HG03039 (cell line): ENCODE measurements at regions not wholly inside any gene's neighbourhood (a gene's known extent, or its start where the extent isn't known, plus 50 kb on each side); places are given as distances from the start of the nearest gene placed in this dataset.
"Not testable (repeated sequence)": the region's sequence is repeated elsewhere in the genome, so short reads cannot be mapped to it uniquely, and the experiment has no call there.

Source experiments
- ATAC-seq: cut with Tn5 transposase; IDR thresholded peaks from one replicate; pipeline ENCODE4 v1.9.1; 2021; ENCODE audit warnings: mild to moderate bottlenecking, moderate library complexity; ENCODE audit not compliant: unreplicated experiment

DNA sequence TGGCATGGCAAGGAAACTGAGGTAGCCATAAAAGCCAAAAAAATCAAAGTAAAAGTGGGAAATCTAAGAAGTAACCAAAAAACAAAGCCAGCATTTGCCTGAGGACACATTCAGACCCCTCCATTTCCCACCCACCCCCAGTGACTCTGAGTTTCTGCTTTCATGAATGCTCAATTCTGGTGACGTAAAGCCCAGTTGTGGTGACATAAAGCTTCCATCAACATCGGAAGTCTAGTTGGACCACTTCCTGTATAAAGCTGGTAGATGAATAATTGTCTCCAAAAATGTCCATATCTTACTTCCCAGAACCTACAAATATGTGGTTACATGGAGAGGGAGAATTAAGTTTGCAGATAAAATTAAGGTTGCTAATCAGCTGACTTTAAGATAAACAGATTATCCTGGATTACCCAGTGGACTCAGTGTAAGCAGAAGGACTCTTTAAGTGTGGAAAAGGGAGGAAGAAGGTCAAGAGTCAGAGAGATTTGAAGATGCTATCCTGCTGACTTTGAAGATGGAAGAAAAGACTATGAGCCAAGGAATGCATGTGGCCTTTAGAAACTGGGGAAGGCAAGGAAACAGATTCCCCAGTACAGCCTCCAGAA lies 62.0 kb upstream of the ST3GAL6 start:
- no peak for ATAC-seq

DNA sequence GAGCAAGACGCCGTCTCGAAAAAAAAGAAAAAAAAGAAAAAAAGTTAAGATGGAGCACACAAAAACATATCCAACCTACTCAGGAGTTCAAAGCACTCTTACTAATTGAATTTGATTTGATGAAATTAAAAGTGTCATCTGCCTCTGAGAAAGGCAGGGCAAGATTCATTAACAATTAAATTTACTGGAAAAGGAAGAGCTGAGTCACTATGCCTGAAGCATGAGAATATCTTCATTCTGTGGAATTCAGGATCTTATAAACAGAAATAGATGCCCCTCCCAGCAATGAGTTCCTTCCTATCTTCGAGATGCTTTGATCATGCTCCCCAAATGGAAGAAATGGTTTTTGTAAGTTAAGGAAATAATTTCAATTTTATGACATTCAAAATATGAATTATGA lies 61.0 kb upstream of the ST3GAL6 start:
- no peak for ATAC-seq

DNA sequence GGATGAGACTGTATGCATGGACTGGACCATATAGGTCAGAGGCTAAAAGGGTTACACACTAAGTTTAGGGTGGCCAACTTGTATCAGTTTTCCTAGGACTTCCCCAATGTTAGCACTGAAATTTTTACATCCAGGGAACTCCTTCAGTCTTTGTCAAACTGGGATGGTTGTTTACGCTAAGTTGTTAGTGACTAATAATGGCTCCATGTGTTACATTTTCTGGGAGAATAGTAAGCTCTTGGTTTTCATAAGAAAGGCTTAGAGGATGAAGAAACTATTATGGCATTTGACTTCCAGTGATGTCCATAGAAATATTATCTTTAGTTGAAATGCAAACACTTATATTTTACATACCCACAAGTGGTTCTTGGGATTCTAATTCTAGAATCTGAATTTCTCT lies 57.9 kb upstream of the ST3GAL6 start:
- no peak for ATAC-seq

DNA sequence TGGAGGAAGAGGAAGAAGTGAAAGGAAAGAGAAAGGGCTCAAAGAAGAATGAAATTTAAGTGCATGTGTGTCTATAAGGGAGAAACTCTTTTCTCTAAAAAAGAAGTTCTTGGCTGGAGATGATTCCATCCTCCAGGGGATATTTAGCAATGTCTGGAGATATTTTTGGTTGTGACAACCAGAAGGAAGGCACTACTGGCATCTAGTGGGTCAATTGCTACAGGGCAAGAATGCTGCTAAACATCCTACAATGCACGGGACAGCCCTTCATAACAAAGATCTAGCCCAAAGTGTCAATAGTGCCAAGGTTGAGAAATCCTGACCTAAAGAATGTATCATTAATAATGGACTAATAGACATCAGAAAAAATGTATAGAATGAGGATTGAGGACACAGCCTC lies 57.4 kb upstream of the ST3GAL6 start:
- no peak for ATAC-seq

DNA sequence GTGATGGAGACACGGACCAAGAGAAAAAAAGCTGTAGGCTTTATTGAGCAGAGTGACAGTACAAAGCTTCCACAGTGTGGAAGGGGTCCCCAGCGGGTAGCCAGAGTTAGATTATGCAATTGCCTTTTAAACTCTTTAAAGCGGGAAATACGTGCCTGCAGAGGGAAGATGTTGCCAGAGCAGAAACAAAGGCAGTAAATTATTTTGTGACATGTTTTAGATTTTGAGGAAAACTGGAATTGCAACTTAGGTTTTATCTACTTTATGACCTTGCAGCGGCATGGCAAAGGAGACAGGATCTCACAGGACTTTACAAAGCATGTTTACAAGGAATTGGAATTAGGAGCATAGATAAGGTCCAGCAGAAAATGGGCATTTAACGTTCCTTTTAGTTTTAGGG lies 54.5 kb upstream of the ST3GAL6 start:
- ATAC-seq: not testable (repeated sequence)

DNA sequence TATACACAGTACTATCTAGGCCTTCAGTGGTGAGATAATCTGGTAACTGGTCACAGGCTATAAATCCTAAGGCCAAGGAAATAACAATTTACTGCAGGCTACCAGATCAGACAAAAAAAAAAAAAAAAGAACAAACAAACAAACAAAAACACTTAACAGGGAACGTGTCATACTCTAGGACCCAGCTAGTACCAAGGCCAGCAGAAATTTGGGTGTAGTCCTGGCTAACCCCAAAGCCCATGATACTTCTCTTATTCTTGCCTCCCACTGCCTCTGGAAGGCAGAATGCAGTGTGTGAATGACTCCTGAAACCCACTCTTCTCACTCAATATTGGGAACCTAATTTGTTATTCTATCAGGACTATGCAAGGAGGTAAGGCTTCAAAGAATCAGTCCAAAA lies 53.7 kb upstream of the ST3GAL6 start:
- no peak for ATAC-seq

DNA sequence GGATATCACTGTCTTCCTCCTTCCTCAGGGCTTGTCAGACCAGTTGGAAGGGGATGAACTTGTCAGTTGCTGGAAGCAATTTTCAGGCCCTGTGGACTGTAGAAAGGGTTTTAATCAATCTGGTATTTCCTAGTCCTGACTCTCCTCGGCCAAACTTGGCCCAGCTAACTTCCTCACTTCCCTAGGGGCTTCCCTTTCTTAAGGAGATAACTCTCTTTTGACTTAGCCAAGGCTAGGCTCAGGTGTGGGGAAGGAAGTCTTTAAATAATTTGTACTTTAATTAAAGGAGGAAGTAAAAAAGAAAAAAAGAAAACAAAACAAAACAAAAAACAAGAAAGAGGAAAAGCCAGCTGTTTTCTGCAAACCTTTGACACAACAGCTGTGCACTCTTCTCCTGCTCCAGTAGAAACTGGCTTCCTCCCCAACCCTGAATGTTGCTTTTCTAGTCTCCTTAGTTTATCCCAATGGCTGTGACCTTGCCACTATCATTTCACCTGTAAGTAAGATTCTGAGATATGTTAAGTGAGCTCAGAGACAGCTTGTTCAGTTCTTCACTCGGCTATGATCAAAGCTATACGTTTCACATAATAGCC lies 53.0 kb upstream of the ST3GAL6 start:
- no peak for ATAC-seq

DNA sequence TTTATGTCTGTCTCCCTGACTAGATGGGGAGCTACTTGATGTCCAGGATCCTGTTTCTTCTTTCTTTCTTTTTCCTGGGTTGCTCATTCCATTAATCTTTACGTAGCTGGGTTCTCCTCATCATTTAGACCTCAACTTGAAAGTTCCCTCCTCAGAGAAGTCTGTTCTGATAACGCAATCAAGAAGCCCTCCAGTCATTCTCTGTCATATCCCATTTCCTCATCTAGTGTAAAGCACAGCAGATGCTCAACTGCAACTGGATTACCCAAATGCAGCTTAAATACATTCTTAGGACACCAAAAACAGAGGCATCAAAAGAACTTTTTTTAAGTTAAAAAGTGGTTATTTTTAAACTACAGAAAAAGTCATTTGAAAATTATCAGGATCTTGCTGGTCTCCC lies 51.7 kb upstream of the ST3GAL6 start:
- ATAC-seq: no peak

DNA sequence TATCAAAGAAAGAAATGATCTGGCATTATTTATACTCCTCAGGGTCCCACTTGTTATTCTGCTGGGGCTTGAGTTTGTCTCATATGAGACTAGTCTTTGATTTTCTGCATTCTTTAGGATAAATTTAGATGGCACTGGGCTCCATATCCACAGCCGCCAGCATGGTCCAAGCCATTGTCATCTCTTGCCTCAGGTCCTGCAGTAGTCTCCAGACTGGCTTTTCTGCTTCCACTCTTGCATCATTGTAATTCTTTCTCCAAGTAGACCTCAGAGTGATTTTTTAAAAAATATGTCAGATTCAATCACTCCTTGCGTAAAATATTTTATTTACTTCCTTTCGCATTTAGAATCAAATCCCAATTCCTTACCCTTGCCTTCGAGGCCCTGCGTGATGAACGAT lies 50.4 kb upstream of the ST3GAL6 start:
- ATAC-seq: no peak

DNA sequence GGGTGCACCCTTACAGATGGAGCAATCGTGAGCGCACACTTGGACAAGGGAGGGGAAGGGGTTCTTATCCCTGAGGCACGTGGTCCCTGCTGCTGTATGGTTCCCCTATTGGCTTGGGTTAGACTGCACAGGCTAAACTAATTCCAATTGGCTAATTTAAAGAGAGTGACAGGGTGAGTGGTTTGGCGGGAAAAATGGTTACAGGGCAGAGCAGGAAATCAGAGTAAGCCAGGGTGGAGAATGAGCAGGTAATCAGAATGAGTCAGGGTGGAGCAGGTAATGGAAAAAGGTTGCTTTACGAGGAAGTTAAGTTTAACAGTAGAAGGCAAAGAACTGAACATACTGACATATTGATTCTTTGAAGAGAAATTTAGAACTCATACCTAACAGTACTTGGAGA lies 49.8 kb upstream of the ST3GAL6 start:
- not testable (repeated sequence) for ATAC-seq
